ENCODE measurements at regions not wholly inside any gene's neighbourhood (a gene's known extent, or its start where the extent isn't known, plus 50 kb on each side); places are given as distances from the start of the nearest gene placed in this dataset.

DNA sequence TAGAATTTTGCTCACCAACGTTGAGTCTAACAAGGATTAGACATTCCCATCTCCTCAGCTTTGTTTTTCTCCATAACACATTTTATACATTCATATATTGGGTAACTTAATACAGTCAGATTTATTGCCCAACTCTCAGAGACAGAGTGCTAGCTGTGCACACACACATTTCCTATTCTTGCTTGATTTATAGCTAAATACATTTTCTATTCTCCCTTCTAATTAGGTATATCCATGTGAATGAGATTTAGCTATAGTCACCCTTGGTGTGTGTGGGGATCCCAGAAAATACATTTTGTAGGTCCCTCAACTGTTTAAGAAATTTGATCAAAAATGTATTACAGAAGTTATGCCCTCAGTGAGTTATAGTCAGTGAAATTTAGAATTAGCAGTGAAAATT, 715.4 kb downstream of the NSUN3 start:
- TF ChIP-seq CEBPB (tag; IDR thresholded peaks at IDR 0.05) = no peak
- TF ChIP-seq, protein P1, sequence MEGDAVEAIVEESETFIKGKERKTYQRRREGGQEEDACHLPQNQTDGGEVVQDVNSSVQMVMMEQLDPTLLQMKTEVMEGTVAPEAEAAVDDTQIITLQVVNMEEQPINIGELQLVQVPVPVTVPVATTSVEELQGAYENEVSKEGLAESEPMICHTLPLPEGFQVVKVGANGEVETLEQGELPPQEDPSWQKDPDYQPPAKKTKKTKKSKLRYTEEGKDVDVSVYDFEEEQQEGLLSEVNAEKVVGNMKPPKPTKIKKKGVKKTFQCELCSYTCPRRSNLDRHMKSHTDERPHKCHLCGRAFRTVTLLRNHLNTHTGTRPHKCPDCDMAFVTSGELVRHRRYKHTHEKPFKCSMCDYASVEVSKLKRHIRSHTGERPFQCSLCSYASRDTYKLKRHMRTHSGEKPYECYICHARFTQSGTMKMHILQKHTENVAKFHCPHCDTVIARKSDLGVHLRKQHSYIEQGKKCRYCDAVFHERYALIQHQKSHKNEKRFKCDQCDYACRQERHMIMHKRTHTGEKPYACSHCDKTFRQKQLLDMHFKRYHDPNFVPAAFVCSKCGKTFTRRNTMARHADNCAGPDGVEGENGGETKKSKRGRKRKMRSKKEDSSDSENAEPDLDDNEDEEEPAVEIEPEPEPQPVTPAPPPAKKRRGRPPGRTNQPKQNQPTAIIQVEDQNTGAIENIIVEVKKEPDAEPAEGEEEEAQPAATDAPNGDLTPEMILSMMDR (IDR thresholded peaks at IDR 0.05 in 2 of 3, conservative IDR thresholded peaks at IDR 0.05 in 1 of 3; ENCODE audit: insufficient read depth in 2 of 3, low read depth in 1 of 3, low read length in 3 of 3) = no peak

All from K562 (cell line).